ENCODE measurements at regions not wholly inside any gene's neighbourhood (a gene's known extent, or its start where the extent isn't known, plus 50 kb on each side); places are given as distances from the start of the nearest gene placed in this dataset.

DNA sequence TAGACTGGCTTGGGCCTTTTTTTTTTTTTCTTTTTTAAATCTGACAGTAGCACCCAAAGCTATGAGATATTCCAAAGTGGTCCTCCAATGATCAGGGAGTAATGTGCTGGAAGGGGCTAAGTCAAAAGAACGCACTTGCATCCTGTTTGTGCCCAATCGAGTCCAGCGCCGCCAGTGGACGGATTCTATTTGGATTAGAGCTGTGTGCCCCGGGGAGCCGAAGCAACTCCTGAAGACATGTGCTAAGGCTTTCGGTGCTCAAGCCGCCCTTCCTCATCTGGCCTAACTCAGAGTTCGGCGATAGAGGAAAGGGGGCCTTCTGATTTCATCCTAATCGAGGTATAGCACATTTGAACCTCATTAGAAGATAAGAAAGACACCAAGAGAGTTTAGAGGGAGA lies 147.8 kb upstream of the NECTIN1 start:
- TF ChIP-seq EZH2 (IDR thresholded peaks at IDR 0.05; ENCODE audit: low read depth) = no peak
- TF ChIP-seq, protein P1, sequence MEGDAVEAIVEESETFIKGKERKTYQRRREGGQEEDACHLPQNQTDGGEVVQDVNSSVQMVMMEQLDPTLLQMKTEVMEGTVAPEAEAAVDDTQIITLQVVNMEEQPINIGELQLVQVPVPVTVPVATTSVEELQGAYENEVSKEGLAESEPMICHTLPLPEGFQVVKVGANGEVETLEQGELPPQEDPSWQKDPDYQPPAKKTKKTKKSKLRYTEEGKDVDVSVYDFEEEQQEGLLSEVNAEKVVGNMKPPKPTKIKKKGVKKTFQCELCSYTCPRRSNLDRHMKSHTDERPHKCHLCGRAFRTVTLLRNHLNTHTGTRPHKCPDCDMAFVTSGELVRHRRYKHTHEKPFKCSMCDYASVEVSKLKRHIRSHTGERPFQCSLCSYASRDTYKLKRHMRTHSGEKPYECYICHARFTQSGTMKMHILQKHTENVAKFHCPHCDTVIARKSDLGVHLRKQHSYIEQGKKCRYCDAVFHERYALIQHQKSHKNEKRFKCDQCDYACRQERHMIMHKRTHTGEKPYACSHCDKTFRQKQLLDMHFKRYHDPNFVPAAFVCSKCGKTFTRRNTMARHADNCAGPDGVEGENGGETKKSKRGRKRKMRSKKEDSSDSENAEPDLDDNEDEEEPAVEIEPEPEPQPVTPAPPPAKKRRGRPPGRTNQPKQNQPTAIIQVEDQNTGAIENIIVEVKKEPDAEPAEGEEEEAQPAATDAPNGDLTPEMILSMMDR (conservative IDR thresholded peaks at IDR 0.05) = no peak
